GM18517 (cell line): ENCODE measurements at regions not wholly inside any gene's neighbourhood (a gene's known extent, or its start where the extent isn't known, plus 50 kb on each side); places are given as distances from the start of the nearest gene placed in this dataset.
"Not testable (repeated sequence)": the region's sequence is repeated elsewhere in the genome, so short reads cannot be mapped to it uniquely, and the experiment has no call there.

Source experiments
- ATAC-seq: cut with Tn5 transposase; IDR thresholded peaks from one replicate; pipeline ENCODE4 v1.9.1; 2021; ENCODE audit warnings: mild to moderate bottlenecking, moderate library complexity; ENCODE audit not compliant: unreplicated experiment

- no peak for ATAC-seq
Measured at GRCh38 chr13:99792079-99792921, 179.3 kb downstream of the ZIC5 start.

DNA sequence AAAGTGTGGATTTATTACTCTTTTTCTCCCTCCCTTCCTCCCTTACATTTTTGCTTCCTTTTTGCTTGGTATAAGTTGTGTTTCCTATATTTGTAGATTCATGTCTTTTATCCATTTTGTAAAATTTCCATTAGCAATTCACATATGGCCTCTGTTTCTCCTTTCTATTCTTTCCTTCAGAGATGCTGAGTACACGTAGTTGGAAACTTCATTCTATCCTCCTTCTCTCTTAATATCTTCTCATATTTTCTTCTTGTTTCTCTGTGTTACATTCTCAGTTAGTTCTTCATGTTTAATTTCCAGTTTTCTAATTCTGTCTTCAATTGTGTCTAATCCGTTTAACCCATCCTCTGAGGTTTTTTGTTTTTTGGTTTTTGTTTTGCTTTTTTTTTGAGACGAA, 188.9 kb downstream of the ZIC5 start:
- ATAC-seq, result no peak

- ATAC-seq, result no peak
Measured at GRCh38 chr13:99778500-99778899, 193.1 kb downstream of the ZIC5 start.

GRCh38 chr13:99777873-99778272, 193.7 kb downstream of the ZIC5 start:
- ATAC-seq, result no peak

DNA sequence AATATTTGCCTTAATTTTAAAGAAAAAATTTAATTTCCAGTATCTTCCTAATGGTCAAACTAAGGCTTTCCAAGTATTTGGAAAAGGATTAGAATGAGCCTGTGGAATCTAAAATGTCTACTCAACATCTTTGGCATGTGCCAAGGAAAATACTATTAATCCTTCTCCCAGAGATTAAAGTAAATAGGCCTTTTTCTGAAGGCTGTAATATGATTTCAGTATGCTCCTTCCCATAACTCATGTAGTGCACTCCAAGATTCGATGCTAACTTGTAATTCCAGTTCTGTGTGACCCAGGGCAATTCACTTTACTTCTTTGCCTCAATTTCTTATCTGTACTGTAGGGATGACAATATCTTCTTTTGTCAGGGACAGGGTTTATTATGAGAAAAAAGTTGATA, 196.9 kb downstream of the ZIC5 start:
- no peak for ATAC-seq

GRCh38 chr13:99768986-99769385, 202.6 kb downstream of the ZIC5 start:
- no peak for ATAC-seq

DNA sequence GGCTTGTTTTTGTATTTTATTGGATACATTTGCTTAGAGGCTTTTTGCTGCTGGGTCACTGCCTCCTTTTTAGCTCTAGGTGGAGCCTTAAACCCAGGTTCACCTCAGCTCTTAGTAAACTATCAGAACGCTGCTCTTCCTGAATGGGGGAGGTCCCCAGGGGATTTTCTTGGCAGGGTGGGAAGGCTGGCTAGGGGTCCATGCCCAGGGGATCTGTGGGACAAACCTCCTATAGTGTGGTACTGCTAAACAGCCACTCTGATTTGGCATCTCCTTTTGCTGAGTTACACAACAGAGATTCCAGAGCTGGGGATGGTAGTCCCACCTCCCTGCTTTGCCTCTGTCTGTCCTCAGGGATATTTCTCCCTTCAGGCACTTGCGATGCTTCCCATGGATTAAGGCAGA, 204.9 kb downstream of the ZIC5 start:
- no peak for ATAC-seq

DNA sequence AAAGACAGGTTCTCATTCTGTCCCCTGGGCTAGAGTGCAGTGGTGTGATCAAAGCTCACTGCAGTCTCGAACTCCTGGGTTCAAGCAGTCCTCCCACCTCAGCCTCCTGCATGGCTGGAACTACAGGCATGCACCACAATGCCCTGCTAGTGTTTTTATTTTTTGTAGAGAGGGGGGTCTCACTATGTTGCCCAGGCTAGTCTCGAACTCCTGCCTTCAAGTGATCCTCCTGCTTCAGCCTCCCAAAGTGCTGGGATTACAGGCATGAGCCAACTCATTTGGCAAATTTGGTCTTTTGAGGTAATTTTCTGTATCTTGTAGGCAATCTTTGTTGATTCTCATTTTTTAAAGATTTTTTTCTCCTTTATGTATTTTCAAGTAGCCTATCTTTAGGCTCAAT, 205.7 kb downstream of the ZIC5 start:
- ATAC-seq, result no peak

- ATAC-seq, result no peak
Measured at GRCh38 chr13:99760456-99760855, 211.1 kb downstream of the ZIC5 start.

DNA sequence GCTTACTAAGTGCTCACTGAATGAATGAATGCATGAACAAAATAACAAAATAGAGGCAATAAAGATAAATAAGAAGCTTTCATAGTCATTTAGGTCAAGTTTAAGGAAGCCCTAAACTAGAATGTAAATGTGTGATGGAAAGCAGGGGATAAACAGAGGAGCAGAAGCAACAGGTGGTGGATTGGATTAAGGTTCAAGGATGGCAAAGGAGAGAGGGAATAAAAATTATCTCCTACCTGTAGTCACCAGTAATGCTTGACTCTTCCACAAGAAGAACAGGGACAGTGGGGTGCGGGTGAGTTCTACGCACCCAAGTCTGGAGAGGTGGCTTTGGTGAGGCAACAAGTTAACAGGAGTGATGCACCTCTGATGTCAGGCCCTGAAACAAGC, 212.4 kb downstream of the ZIC5 start:
- no peak for ATAC-seq

DNA sequence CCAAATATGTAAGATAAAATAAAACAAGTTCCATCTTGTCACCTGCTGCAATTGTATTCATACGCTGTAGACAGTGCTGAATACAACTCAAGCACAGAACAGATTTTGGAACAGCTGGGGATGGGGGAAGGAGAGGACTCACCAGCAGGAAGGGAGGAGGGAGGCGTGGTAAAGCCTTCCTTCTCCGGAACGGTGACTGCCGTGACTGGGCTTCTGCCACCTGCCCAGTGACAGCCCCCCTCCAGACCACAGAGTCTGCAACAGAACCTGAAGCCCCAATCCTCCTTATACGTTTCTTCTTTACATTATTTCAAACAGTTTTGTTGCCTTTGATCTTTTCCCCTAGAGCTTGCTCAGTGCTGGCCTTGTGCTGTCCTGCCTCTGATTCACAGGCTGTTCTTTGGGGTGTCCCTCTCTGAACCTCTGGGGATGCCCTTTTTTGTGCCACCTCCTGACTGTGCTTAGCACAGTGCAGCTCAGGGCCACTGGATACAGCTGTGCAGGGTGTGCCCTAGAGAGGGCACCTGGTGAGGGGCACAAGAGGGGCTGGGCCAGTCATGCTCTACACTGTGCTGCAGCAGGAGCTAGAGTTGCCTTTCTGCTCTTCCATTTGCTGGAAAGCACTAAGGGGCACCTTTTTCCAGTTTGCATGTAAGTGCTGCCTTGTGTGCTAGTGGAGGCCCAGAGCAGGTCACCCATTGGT, 213.0 kb downstream of the ZIC5 start:
- no peak for ATAC-seq

- no peak for ATAC-seq
Measured at GRCh38 chr13:99757756-99758459, 213.7 kb downstream of the ZIC5 start.

GRCh38 chr13:99756281-99756680, 215.3 kb downstream of the ZIC5 start:
- ATAC-seq, result no peak

GRCh38 chr13:99754750-99755149, 216.8 kb downstream of the ZIC5 start:
- not testable (repeated sequence) for ATAC-seq

DNA sequence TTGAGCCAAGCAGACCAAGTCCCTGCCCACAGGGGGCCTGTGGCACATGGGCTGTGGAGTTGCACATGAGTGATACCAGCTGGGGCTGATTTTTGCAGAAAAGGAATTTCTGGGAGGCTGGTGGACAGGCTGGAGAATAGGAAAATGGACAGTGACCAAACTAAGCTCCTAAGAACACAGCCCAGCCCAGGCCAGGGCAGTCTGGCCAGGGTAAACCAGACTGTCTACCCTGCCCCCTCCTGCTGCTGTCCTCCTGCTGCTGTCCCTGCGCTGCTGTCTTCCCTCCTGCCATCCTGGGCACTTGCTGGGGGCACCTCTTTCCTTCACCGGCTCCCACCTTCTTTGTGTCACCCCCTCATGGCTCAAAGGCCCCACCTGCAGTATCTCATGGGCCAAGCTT, 219.2 kb downstream of the ZIC5 start:
- ATAC-seq, result no peak

GRCh38 chr13:99751517-99752199, 219.9 kb downstream of the ZIC5 start:
- ATAC-seq, result no peak

DNA sequence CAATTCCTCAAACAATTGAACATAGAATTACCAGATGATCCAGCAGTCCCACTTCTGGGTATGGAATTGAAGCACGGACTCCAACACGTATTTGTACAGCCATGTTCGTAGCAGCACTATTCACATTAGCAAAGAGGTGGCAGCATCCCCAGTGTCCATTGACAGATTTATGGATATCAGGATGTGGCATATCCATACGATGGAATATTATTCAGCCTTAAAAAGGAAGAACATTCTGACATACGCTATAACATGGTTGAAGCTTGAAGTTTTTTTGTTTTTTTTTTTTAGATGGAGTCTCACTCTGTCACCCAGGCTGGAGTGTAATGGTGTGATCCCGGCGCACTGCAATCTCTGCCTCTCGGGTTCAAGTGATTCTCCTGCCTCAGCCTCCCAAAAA, 220.6 kb downstream of the ZIC5 start:
- no peak for ATAC-seq

DNA sequence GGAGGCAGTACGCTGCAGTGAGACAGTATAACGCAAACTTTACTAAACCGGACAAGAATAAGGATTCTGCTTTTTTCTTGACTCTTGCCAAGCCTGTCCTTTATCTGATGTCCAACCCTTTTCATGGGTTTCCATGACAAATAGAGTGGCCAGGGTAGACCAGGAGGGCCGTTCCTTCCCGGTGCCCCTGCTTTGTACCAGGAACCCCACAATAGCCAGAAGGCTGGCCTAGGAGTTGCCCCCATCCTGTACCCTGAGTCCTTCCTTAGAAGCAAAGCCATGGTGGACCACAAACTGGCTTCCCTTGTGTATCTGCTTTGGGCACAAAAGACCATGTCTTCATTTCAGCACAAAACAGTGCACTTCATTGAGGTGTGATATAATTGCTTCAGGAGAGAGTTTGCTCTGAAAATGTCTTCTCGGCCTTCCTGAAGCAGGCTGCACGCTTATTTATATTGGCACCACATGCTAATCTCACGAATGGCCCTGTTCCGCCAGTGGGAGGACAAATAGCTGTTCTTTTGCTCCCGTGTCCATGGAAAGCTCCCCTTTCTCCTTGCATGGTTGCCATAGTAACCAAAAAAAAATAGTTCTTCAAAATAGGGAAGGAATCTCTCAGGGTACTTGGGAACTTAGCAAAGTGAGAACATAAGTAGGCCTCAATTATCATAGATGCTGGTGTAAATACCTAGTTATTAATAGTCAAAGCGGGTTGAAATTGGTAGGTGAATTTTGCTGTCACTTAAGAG, 222.1 kb downstream of the ZIC5 start:
- ATAC-seq, result no peak

DNA sequence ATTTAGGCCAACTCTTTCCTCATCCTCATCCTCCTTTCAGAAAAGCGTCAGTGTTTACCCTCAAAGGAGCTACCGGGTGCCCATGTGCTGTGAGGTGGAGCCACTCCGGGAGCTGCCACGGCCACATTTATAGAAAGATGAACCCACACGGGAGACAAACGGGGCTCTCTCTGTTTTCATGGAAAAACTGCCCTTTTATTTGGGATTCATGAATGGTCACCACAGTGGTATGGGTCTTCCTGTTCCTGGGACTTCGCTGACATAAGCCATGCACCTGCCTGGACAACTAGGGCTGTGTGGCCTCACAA, 224.2 kb downstream of the ZIC5 start:
- no peak for ATAC-seq

GRCh38 chr13:99746637-99747402, 224.7 kb downstream of the ZIC5 start:
- ATAC-seq, result no peak
